ENCODE measurements at regions not wholly inside any gene's neighbourhood (a gene's known extent, or its start where the extent isn't known, plus 50 kb on each side); places are given as distances from the start of the nearest gene placed in this dataset.
"Not testable (repeated sequence)": the region's sequence is repeated elsewhere in the genome, so short reads cannot be mapped to it uniquely, and the experiment has no call there.

GRCh38 chr9:101916948-101917347 lies 178.5 kb upstream of the GRIN3A start:
- TF ChIP-seq CTCF, POLR2AphosphoS5 (IDR thresholded peaks at IDR 0.05): not testable (repeated sequence)

Data from prostate gland (tissue), 2 donors.